Karpas-422 (cell line): ENCODE measurements at regions not wholly inside any gene's neighbourhood (a gene's known extent, or its start where the extent isn't known, plus 50 kb on each side); places are given as distances from the start of the nearest gene placed in this dataset.
"Not testable (repeated sequence)": the region's sequence is repeated elsewhere in the genome, so short reads cannot be mapped to it uniquely, and the experiment has no call there.

Experiments
- DNase-seq: peaks from one replicate; pipeline ENCODE4 v3.0.0-alpha.2; 2015
- H2AFZ ChIP-seq: fragments of 200-600 bp; sonication (generic); 2 replicates; pipeline ENCODE4 v1.6.1; 2014; ENCODE audit warnings: antibody characterized with exemption, low read length, mixed read lengths
- H3K27ac ChIP-seq: fragments of 200-600 bp; sonication (generic); 2 replicates; pipeline ENCODE4 v1.5.1; 2014; ENCODE audit warnings: mild to moderate bottlenecking, low read length, moderate library complexity
- H3K27me3 ChIP-seq: fragments of 200-600 bp; sonication (generic); 2 replicates; pipeline ENCODE4 v1.6.1; 2014; ENCODE audit warnings: low read length, mixed read lengths
- H3K36me3 ChIP-seq: fragments of 200-600 bp; sonication (generic); 2 replicates; pipeline ENCODE4 v1.6.1; 2014; ENCODE audit warnings: low read length, mixed read lengths; ENCODE audit not compliant: insufficient read depth
- H3K4me1 ChIP-seq: fragments of 200-600 bp; sonication (generic); 2 replicates; pipeline ENCODE4 v1.6.1; 2014; ENCODE audit warnings: mild to moderate bottlenecking, low read length, mixed read lengths
- H3K4me2 ChIP-seq: fragments of 200-600 bp; sonication (generic); 2 replicates; pipeline ENCODE4 v1.6.1; 2014; ENCODE audit warnings: low read length, low read depth, mild to moderate bottlenecking; ENCODE audit not compliant: poor library complexity, severe bottlenecking
- H3K4me3 ChIP-seq: fragments of 200-600 bp; sonication (generic); 2 replicates; pipeline ENCODE4 v1.5.1; 2014; ENCODE audit warnings: mild to moderate bottlenecking, antibody characterized with exemption, low read length, mixed read lengths
- H3K79me2 ChIP-seq: fragments of 200-600 bp; sonication (generic); 2 replicates; pipeline ENCODE4 v1.6.1; 2014; ENCODE audit warnings: mild to moderate bottlenecking, low read length, mixed read lengths
- H3K9ac ChIP-seq: fragments of 200-600 bp; sonication (generic); 2 replicates; pipeline ENCODE4 v1.6.0; 2014; ENCODE audit warnings: low read length
- H3K9me2 ChIP-seq: fragments of 200-600 bp; sonication (generic), shearing (Covaris generic); replicated peaks from 2 replicates; pipeline ENCODE4 v1.6.0; 2014; ENCODE audit warnings: mild to moderate bottlenecking, low read length, moderate library complexity; ENCODE audit not compliant: insufficient read depth
- H3K9me3 ChIP-seq: fragments of 300-700, 200-600 bp; sonication (generic); 2 replicates; pipeline ENCODE4 v1.6.1; 2014; ENCODE audit warnings: low read length, mixed read lengths
- H4K20me1 ChIP-seq: fragments of 200-600 bp; sonication (generic); 2 replicates; pipeline ENCODE4 v1.6.1; 2014; ENCODE audit warnings: mild to moderate bottlenecking, antibody characterized with exemption, low read length, low read depth; ENCODE audit not compliant: insufficient read depth

DNA sequence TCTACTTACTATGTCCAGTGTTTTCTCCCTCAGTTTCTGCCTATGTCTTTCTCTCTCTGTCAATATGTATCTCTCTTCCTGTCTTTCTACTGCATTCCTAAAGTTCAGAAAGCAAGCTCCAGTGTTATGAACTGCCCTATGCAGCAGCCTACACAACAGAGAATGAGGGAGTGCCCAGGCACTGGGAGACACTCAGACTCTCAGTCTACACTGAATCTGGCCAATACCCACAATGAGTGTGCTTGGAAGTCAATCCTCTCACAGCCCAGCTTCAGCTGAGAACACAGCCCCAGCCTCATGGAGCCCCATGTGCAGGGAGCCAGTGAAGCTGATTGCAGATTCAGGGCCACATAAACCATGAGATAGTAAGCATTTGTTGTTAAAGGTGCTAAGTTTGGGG, 128.7 kb downstream of the ALG10 start:
- Histone ChIP-seq H3K4me1 (no peaks in the 10 kb centered on the region), H4K20me1 (no peaks in the 10 kb centered on the region), H3K4me2 (no peak overlapping the region), H3K79me2 (no peaks in the 10 kb centered on the region), H3K4me3 (no peak overlapping the region), H2AFZ (no peak overlapping the region), H3K9me2 (no peaks in the 10 kb centered on the region), H3K9ac (no peak overlapping the region), H3K27me3 (no peaks in the 10 kb centered on the region), H3K27ac (no peak overlapping the region), H3K36me3 (no peaks in the 10 kb centered on the region), H3K9me3 (no peaks in the 10 kb centered on the region)
- no peak for DNase-seq

DNA sequence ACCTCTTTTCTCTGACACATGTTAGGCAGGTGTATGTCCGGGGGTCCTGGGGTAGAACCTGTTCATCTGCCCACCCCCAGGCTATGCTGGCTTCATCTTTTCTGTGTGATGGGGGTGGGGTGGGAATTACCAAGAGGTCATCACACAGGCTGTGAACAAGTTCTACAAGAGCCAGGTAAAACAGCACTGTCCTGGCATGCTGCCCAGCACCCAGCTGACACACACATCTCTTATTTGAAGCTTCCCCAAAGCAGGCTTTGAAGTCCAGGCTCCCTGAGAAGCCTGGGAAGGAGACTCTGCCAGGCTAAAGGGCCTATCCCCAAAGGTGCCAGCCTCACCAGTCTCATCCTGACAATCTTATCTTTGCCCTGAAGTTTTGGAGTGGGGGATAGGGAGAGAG, 141.1 kb downstream of the ALG10 start:
- no peaks in the 10 kb centered on the region for H3K27me3 ChIP-seq
- no peaks in the 10 kb centered on the region for H3K36me3 ChIP-seq
- no peak overlapping the region for H3K9ac ChIP-seq
- H2AFZ ChIP-seq, result no peak overlapping the region
- DNase-seq, result no peak
- H4K20me1 ChIP-seq, result no peaks in the 10 kb centered on the region
- H3K9me2 ChIP-seq, result no peaks in the 10 kb centered on the region
- no peaks in the 10 kb centered on the region for H3K79me2 ChIP-seq
- no peak overlapping the region for H3K27ac ChIP-seq
- H3K4me1 ChIP-seq, result no peaks in the 10 kb centered on the region
- H3K4me3 ChIP-seq, result no peak overlapping the region
- no peak overlapping the region for H3K4me2 ChIP-seq
- H3K9me3 ChIP-seq, result no peaks in the 10 kb centered on the region

DNA sequence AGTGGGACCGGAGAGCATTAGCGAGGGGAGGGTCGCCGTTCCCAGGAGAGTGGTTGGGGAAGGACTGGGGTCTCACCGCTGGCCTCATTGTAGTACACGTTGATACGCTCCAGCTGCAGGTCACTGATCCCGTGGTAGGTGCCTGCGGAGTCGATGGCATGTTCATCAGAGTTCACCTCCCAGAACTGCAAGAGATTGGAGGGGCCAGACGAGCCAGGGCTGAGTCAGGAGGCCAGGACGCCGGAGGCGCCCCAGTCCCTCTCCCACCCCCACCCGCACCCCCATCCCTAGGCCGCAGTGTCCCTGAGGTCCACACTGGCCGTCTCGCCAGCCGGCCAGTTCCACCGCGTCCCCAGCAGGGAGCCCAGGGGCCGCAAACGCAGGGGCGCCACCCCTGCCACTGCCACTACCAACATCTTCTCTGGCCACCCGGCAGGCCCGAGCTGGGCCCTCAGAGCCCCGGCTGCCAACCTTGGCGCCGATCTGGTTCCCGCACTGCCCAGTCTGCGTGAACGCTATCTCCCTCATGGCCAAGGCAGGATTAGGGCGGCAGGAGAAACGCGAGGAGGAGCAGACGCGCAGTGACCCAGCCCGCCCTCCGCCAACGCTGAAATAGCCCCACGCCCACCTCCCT, 144.2 kb downstream of the ALG10 start:
- DNase-seq, result no peak
- no peaks in the 10 kb centered on the region for H3K79me2 ChIP-seq
- no peak overlapping the region for H3K4me3 ChIP-seq
- H3K27me3 ChIP-seq, result no peaks in the 10 kb centered on the region
- H4K20me1 ChIP-seq, result no peaks in the 10 kb centered on the region
- H3K4me2 ChIP-seq, result no peak overlapping the region
- H3K36me3 ChIP-seq, result no peaks in the 10 kb centered on the region
- no peaks in the 10 kb centered on the region for H3K9me2 ChIP-seq
- no peak overlapping the region for H3K27ac ChIP-seq
- H3K9ac ChIP-seq, result no peak overlapping the region
- no peak overlapping the region for H2AFZ ChIP-seq
- H3K4me1 ChIP-seq, result no peaks in the 10 kb centered on the region
- no peaks in the 10 kb centered on the region for H3K9me3 ChIP-seq

DNA sequence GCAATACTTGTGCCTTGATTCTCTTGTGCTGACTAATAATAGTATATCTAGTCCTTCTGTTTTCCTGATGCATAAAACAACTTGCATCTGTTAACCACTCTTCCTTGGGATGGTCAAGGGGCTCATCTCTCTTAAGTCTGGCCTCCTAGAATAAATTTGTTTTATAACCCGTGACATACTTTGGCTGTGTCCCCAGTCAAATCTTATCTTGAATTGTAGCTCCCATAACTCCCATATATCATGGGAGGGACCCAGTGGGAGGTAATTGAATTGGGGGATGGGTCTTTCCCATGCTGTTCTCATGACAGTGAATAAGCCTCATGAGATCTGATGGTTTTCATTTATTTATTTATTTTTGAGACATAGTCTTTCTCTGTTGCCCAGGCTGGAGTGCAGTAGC, 146.2 kb downstream of the ALG10 start:
- not testable (repeated sequence) for H3K9me3 ChIP-seq, H2AFZ ChIP-seq, H3K4me1 ChIP-seq, H3K36me3 ChIP-seq, H3K79me2 ChIP-seq, H3K9me2 ChIP-seq, H3K9ac ChIP-seq, H4K20me1 ChIP-seq, H3K4me2 ChIP-seq, DNase-seq, H3K27me3 ChIP-seq, H3K4me3 ChIP-seq, H3K27ac ChIP-seq

DNA sequence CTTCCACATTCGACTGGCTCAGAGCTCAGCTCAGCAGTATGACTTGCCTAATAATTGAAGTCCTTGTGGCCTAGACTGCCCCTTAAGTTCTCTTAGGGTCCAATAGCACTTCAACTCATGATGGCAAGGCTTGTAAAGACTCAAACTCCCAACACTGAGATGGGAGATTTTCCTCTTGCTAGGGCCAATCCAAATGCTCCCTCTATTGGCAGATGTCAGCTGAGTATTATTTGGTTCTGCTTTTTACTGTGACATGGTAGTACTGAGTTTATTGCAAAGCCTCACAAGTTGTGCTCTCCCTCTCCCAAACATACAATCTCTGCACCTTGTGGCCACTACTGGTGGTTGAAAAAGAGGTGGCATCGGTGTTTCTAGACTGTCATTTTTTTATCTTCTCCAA, 164.2 kb downstream of the ALG10 start:
- Histone ChIP-seq H3K9me3 (no peaks in the 10 kb centered on the region), H3K4me3 (no peak overlapping the region), H3K27me3 (no peaks in the 10 kb centered on the region), H3K36me3 (no peaks in the 10 kb centered on the region), H3K27ac (no peak overlapping the region), H3K4me1 (no peaks in the 10 kb centered on the region), H2AFZ (no peak overlapping the region), H3K4me2 (no peak overlapping the region), H4K20me1 (no peaks in the 10 kb centered on the region), H3K9me2 (no peaks in the 10 kb centered on the region), H3K79me2 (no peaks in the 10 kb centered on the region), H3K9ac (no peak overlapping the region)
- DNase-seq, result no peak

DNA sequence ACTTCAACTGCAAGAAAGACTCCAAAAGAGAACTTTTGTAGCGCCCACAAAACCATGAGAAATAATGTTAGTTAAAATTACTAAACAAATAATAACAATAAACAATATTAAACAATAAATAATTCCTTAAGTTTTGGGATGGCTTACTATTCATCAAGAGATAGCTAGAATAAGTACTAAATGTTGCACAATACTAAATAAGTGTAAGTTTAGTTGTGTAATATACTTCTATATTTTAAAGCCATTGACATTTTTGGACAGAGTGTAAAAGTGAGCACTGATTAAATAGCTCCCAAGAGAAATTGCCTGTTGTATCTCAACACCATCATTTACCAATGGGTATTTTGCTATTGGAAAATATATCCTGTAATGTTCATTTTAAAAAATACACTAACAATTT, 166.7 kb downstream of the ALG10 start:
- Histone ChIP-seq H3K27me3 (no peaks in the 10 kb centered on the region), H3K9me2 (no peaks in the 10 kb centered on the region), H3K36me3 (no peaks in the 10 kb centered on the region), H3K4me2 (no peak overlapping the region), H3K4me1 (no peaks in the 10 kb centered on the region), H3K9me3 (no peaks in the 10 kb centered on the region), H3K4me3 (no peak overlapping the region), H3K27ac (no peak overlapping the region), H2AFZ (no peak overlapping the region), H4K20me1 (no peaks in the 10 kb centered on the region), H3K9ac (no peak overlapping the region), H3K79me2 (no peaks in the 10 kb centered on the region)
- DNase-seq, result no peak

DNA sequence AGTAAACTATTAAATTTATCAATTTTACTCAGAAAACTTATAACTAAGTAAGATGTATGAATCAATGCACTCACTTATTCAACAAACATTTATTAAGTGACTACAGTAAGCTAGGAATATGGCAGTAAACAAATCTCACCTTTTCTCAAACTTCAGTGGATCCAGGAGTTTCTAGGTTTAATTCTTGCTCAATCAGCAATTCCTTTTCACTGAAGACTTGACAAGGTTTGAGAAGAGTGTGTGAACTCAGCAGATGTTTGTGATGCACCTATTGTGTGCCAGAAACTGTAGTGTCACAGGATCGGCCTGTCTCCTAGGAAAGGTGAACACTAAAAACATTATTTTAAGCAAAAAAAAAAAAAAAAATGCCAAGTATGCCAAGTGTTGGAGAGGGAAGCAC, 167.8 kb downstream of the ALG10 start:
- no peaks in the 10 kb centered on the region for H3K27me3 ChIP-seq
- no peak overlapping the region for H3K4me2 ChIP-seq

DNA sequence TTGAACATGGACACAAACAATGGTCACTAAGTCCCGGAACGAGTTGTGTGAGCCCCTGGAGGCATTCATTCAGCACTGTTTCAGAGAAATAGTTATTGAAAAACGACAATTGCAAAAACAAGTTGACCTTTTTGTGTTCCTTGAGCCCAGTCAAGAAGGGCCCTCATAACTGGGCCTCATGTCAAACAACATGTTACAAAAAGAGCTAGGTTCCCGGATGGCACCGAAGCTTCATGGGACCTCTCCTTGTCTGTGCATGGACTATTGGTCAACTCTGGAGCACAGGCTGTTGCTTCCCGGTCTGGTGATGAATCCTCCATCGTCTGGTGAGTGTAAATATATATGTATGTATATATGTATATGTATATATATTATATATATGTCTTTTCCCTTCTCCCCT, 176.6 kb downstream of the ALG10 start:
- Histone ChIP-seq H3K79me2 (no peaks in the 10 kb centered on the region), H3K9me3 (no peaks in the 10 kb centered on the region), H3K9ac (no peak overlapping the region), H3K9me2 (no peaks in the 10 kb centered on the region), H3K4me2 (no peak overlapping the region), H2AFZ (no peak overlapping the region), H3K36me3 (no peaks in the 10 kb centered on the region), H3K27me3 (no peaks in the 10 kb centered on the region), H3K4me3 (no peak overlapping the region), H3K27ac (no peak overlapping the region), H3K4me1 (no peaks in the 10 kb centered on the region), H4K20me1 (no peaks in the 10 kb centered on the region)
- DNase-seq, result no peak

More for the DNA sequence above, 167.8 kb downstream of the ALG10 start:
- H2AFZ ChIP-seq, result no peak overlapping the region
- H3K27ac ChIP-seq, result no peak overlapping the region
- no peaks in the 10 kb centered on the region for H3K9me2 ChIP-seq
- no peaks in the 10 kb centered on the region for H4K20me1 ChIP-seq
- no peaks in the 10 kb centered on the region for H3K79me2 ChIP-seq
- no peak overlapping the region for H3K9ac ChIP-seq
- no peak for DNase-seq
- H3K9me3 ChIP-seq, result no peaks in the 10 kb centered on the region
- no peaks in the 10 kb centered on the region for H3K36me3 ChIP-seq
- no peak overlapping the region for H3K4me3 ChIP-seq
- H3K4me1 ChIP-seq, result no peaks in the 10 kb centered on the region
